H9 (cell line): ENCODE measurements at regions not wholly inside any gene's neighbourhood (a gene's known extent, or its start where the extent isn't known, plus 50 kb on each side); places are given as distances from the start of the nearest gene placed in this dataset.
"Not testable (repeated sequence)": the region's sequence is repeated elsewhere in the genome, so short reads cannot be mapped to it uniquely, and the experiment has no call there.

ENCODE experiments used
- DNase-seq: peaks from one replicate; pipeline ENCODE4 v3.0.0-alpha.2; 2017
- H2AFZ ChIP-seq: one replicate; pipeline ENCODE4 v1.6.1; 2013; ENCODE audit warnings: mild to moderate bottlenecking, low read length, control low read depth, moderate library complexity
- H2AK5ac ChIP-seq: 2 replicates; pipeline ENCODE4 v1.6.1; 2013; ENCODE audit warnings: low read length, control low read depth, mixed read lengths; ENCODE audit not compliant: insufficient read length
- H2BK120ac ChIP-seq: one replicate; pipeline ENCODE4 v1.6.1; 2013; ENCODE audit warnings: low read depth, mild to moderate bottlenecking, low read length, control low read depth, inconsistent platforms; ENCODE audit not compliant: poor library complexity, severe bottlenecking
- H2BK12ac ChIP-seq: 2 replicates; pipeline ENCODE4 v1.6.1; 2013; ENCODE audit warnings: low read length, control low read depth, mixed read lengths, low read depth; ENCODE audit not compliant: insufficient read length
- H2BK15ac ChIP-seq: 2 replicates; pipeline ENCODE4 v1.6.1; 2013; ENCODE audit warnings: low read depth, low read length, control low read depth
- H2BK20ac ChIP-seq: one replicate; pipeline ENCODE4 v1.6.1; 2013; ENCODE audit warnings: low read depth, mild to moderate bottlenecking, low read length, control low read depth, inconsistent platforms; ENCODE audit not compliant: poor library complexity, severe bottlenecking
- H2BK5ac ChIP-seq: 2 replicates; pipeline ENCODE4 v1.6.1; 2013; ENCODE audit warnings: low read length, control low read depth, mixed read lengths; ENCODE audit not compliant: insufficient read length
- H3K14ac ChIP-seq: 2 replicates; pipeline ENCODE4 v1.6.1; 2013; ENCODE audit warnings: low read length, control low read depth; ENCODE audit not compliant: insufficient read depth
- H3K18ac ChIP-seq: 2 replicates; pipeline ENCODE4 v1.6.1; 2013; ENCODE audit warnings: low read depth, mild to moderate bottlenecking, mixed read lengths, low read length, control low read depth; ENCODE audit not compliant: insufficient read length
- H3K23ac ChIP-seq: 2 replicates; pipeline ENCODE4 v1.6.1; 2013; ENCODE audit warnings: low read length, control low read depth, mixed read lengths, low read depth; ENCODE audit not compliant: insufficient read length
- H3K23me2 ChIP-seq: 2 replicates; pipeline ENCODE4 v1.6.1; 2013; ENCODE audit warnings: low read depth, mild to moderate bottlenecking, mixed read lengths, low read length, control low read depth; ENCODE audit not compliant: insufficient read length, poor library complexity, severe bottlenecking
- H3K27ac ChIP-seq: 2 replicates; pipeline ENCODE4 v1.5.1; 2013; ENCODE audit warnings: low read length, control low read depth, mixed read lengths, low read depth; ENCODE audit not compliant: insufficient read length
- H3K27me3 ChIP-seq: 2 replicates; pipeline ENCODE4 v1.6.1; 2013; ENCODE audit warnings: low read length, control low read depth, inconsistent platforms; ENCODE audit not compliant: insufficient read depth
- H3K4ac ChIP-seq: 2 replicates; pipeline ENCODE4 v1.6.1; 2013; ENCODE audit warnings: low read depth, mild to moderate bottlenecking, control low read depth, inconsistent platforms, low read length, moderate library complexity
- H3K4me1 ChIP-seq: 2 replicates; pipeline ENCODE4 v1.6.1; 2013; ENCODE audit warnings: low read length, control low read depth, inconsistent platforms; ENCODE audit not compliant: insufficient read depth
- H3K4me2 ChIP-seq: 2 replicates; pipeline ENCODE4 v1.6.1; 2013; ENCODE audit warnings: low read length, control low read depth, mixed read lengths; ENCODE audit not compliant: insufficient read length, insufficient read depth
- H3K56ac ChIP-seq: 2 replicates; pipeline ENCODE4 v1.6.1; 2013; ENCODE audit warnings: low read depth, mild to moderate bottlenecking, mixed read lengths, low read length, control low read depth; ENCODE audit not compliant: insufficient read length
- H3K79me1 ChIP-seq: 2 replicates; pipeline ENCODE4 v1.6.1; 2013; ENCODE audit warnings: low read depth, mild to moderate bottlenecking, moderate library complexity, low read length, control low read depth, inconsistent platforms; ENCODE audit not compliant: insufficient read depth, poor library complexity, severe bottlenecking
- H3K79me2 ChIP-seq: 2 replicates; pipeline ENCODE4 v1.6.1; 2013; ENCODE audit warnings: low read length, control low read depth, inconsistent platforms; ENCODE audit not compliant: insufficient read depth
- H3K9ac ChIP-seq: 2 replicates; pipeline ENCODE4 v1.6.1; 2013; ENCODE audit warnings: low read length, control low read depth, mixed read lengths; ENCODE audit not compliant: insufficient read length; ENCODE audit errors: extremely low read depth
- H3K9me3 ChIP-seq: one replicate; pipeline ENCODE4 v1.6.1; 2013; ENCODE audit warnings: low read depth, low read length, inconsistent platforms; ENCODE audit not compliant: control insufficient read depth
- H3T11ph ChIP-seq: one replicate; pipeline ENCODE4 v1.6.1; 2013; ENCODE audit warnings: mild to moderate bottlenecking, low read length, control low read depth, inconsistent platforms
- H4K20me1 ChIP-seq: one replicate; pipeline ENCODE4 v1.6.1; 2013; ENCODE audit not compliant: control insufficient read depth, insufficient read length, insufficient read depth
- H4K5ac ChIP-seq: 2 replicates; pipeline ENCODE4 v1.6.1; 2013; ENCODE audit warnings: low read depth, mild to moderate bottlenecking, mixed read lengths, low read length, control low read depth; ENCODE audit not compliant: insufficient read length
- H4K8ac ChIP-seq: replicated peaks from 2 replicates; pipeline ENCODE4 v1.6.1; 2013; ENCODE audit warnings: low read length, control low read depth, mixed read lengths, low read depth; ENCODE audit not compliant: insufficient read length
- H4K91ac ChIP-seq: 2 replicates; pipeline ENCODE4 v1.6.1; 2013; ENCODE audit warnings: low read depth, mild to moderate bottlenecking, moderate library complexity, mixed read lengths, low read length, control low read depth; ENCODE audit not compliant: insufficient read length
- H3K27ac Mint-ChIP-seq, 3 experiments: 2 replicates in 2 of 3; 3 replicates in 1 of 3; pipeline ENCODE4 v1.8.0; 2020 to 2021; ENCODE audit warnings: mixed read lengths in 3 of 3, mild to moderate bottlenecking in 1 of 3, moderate library complexity in 1 of 3
- H3K27me3 Mint-ChIP-seq: 2 replicates; pipeline ENCODE4 v1.8.0; 2021; ENCODE audit warnings: low read depth, mild to moderate bottlenecking, moderate library complexity, mixed read lengths
- H3K36me3 Mint-ChIP-seq, 3 experiments: 2 replicates in 2 of 3; 3 replicates in 1 of 3; pipeline ENCODE4 v1.8.0; 2020 to 2021; ENCODE audit warnings: low read depth in 3 of 3, mixed read lengths in 3 of 3; ENCODE audit not compliant: insufficient read depth in 1 of 3
- H3K4me1 Mint-ChIP-seq, 2 experiments: 2 replicates each; pipeline ENCODE4 v1.8.0; 2020; ENCODE audit warnings: mixed read lengths in 2 of 2
- H3K4me3 Mint-ChIP-seq, 2 experiments: 2 replicates in 1 of 2; 3 replicates in 1 of 2; pipeline ENCODE4 v1.8.0; 2020 to 2021; ENCODE audit warnings: mild to moderate bottlenecking in 2 of 2, mixed read lengths in 2 of 2, moderate library complexity in 1 of 2
- H3K9me3 Mint-ChIP-seq, 2 experiments: 2 replicates in 1 of 2; 3 replicates in 1 of 2; pipeline ENCODE4 v1.8.0; 2020; ENCODE audit warnings: mild to moderate bottlenecking in 2 of 2, mixed read lengths in 2 of 2, moderate library complexity in 1 of 2
- WGBS: extraction: QIAGEN DNeasy Blood & Tissue Kit; methylation state at CpG from one replicate; pipeline ENCODE4 v1.1.7; 2013; ENCODE audit warnings: missing lambda C conversion rate, low lambda C conversion rate, mixed read lengths; ENCODE audit not compliant: insufficient read length; ENCODE audit errors: extremely low coverage; 5-methylcytosine and 5-hydroxymethylcytosine counted together

DNA sequence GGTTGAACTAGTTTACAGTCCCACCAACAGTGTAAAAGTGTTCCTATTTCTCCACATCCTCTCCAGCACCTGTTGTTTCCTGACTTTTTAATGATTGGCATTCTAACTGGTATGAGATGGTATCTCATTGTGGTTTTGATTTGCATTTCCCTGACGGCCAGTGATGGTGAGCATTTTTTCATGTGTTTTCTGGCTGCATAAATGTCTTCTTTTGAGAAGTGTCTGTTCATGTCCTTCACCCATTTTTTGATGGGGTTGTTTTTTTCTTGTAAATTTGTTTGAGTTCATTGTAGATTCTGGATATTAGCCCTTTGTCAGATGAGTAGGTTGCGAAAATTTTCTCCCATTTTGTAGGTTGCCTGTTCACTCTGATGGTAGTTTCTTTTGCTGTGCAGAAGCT is 153.1 kb downstream of the GOLGA6L4 start:
- not testable (repeated sequence) for H3K27me3 ChIP-seq, H3T11ph ChIP-seq, H3K9me3 Mint-ChIP-seq, H4K5ac ChIP-seq, H2AK5ac ChIP-seq, H4K8ac ChIP-seq, H3K14ac ChIP-seq, H3K27ac ChIP-seq, H2BK5ac ChIP-seq, H3K79me2 ChIP-seq, H3K4ac ChIP-seq, H3K36me3 Mint-ChIP-seq, H3K79me1 ChIP-seq, DNase-seq, H3K23ac ChIP-seq, H2BK12ac ChIP-seq, H3K27ac Mint-ChIP-seq, H2AFZ ChIP-seq, H2BK120ac ChIP-seq, H3K9me3 ChIP-seq, H4K91ac ChIP-seq, H3K4me1 ChIP-seq, H3K4me1 Mint-ChIP-seq, H2BK15ac ChIP-seq, H3K4me2 ChIP-seq, H3K23me2 ChIP-seq, H3K4me3 Mint-ChIP-seq, H3K56ac ChIP-seq, H2BK20ac ChIP-seq, H3K18ac ChIP-seq, H3K9ac ChIP-seq, H4K20me1 ChIP-seq
- no CpG with 5 or more reads among the region's 2 CpGs for WGBS
- peaks cover 38% of the 10 kb centered on the region for H3K27me3 Mint-ChIP-seq

DNA sequence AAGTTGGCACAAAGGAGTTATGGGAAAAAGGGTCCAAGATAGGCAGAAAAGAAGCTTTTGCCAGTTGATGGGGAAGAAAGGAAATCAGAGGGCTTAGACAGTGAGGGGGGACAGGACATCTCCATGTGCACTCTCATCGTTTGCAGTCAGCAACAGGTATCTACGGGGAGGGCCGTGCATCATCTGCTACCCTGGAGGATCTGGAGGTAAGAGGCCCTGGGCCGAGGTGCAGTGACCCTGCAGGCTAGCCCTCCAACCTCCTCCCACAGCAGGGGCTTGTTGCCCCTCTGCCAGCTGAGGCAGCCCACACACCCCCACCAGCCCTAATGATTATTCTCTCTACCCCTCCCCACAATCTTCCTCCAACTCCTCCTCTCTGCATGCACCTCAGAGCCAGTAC is 154.8 kb downstream of the GOLGA6L4 start:
- not testable (repeated sequence) for H2AK5ac ChIP-seq, H3K27me3 ChIP-seq, H3K79me2 ChIP-seq, H3K36me3 Mint-ChIP-seq, H3K18ac ChIP-seq, H3K23ac ChIP-seq, H4K91ac ChIP-seq, H3K4me2 ChIP-seq, H3K4me3 Mint-ChIP-seq, H2BK5ac ChIP-seq, H3K14ac ChIP-seq, H3K4me1 ChIP-seq, H3K4ac ChIP-seq, H3K9me3 Mint-ChIP-seq, H3K4me1 Mint-ChIP-seq, H3K27ac ChIP-seq, H3K9me3 ChIP-seq, H3K27ac Mint-ChIP-seq, H2BK15ac ChIP-seq, H2BK120ac ChIP-seq, H2BK12ac ChIP-seq, H3T11ph ChIP-seq, H4K5ac ChIP-seq, H3K23me2 ChIP-seq, H2BK20ac ChIP-seq, H3K56ac ChIP-seq, H3K9ac ChIP-seq, H4K8ac ChIP-seq, H2AFZ ChIP-seq, DNase-seq, H4K20me1 ChIP-seq, H3K79me1 ChIP-seq
- no CpG with 5 or more reads among the region's 4 CpGs for WGBS
- peaks cover 32% of the 10 kb centered on the region for H3K27me3 Mint-ChIP-seq
